GM12873 (cell line): ENCODE measurements at regions not wholly inside any gene's neighbourhood (a gene's known extent, or its start where the extent isn't known, plus 50 kb on each side); places are given as distances from the start of the nearest gene placed in this dataset.

Experiments used
- TF ChIP-seq, protein P1 (sequence below): IDR thresholded peaks from 2 replicates; pipeline ENCODE4 v1.5.1; 2012; ENCODE audit warnings: low read depth, mild to moderate bottlenecking, moderate library complexity, low read length, control low read depth; ENCODE audit not compliant: insufficient read depth; ENCODE audit errors: missing control alignments

GRCh38 chr9:31623511-31623910 lies 760.9 kb upstream of the ACO1 start:
- TF ChIP-seq, protein P1, sequence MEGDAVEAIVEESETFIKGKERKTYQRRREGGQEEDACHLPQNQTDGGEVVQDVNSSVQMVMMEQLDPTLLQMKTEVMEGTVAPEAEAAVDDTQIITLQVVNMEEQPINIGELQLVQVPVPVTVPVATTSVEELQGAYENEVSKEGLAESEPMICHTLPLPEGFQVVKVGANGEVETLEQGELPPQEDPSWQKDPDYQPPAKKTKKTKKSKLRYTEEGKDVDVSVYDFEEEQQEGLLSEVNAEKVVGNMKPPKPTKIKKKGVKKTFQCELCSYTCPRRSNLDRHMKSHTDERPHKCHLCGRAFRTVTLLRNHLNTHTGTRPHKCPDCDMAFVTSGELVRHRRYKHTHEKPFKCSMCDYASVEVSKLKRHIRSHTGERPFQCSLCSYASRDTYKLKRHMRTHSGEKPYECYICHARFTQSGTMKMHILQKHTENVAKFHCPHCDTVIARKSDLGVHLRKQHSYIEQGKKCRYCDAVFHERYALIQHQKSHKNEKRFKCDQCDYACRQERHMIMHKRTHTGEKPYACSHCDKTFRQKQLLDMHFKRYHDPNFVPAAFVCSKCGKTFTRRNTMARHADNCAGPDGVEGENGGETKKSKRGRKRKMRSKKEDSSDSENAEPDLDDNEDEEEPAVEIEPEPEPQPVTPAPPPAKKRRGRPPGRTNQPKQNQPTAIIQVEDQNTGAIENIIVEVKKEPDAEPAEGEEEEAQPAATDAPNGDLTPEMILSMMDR, result no peak

GRCh38 chr9:31629292-31629691 lies 755.2 kb upstream of the ACO1 start:
- TF ChIP-seq, protein P1, result no peak

GRCh38 chr9:31637265-31637664 lies 747.2 kb upstream of the ACO1 start:
- TF ChIP-seq, protein P1, result no peak

GRCh38 chr9:31637861-31638260 lies 746.6 kb upstream of the ACO1 start:
- TF ChIP-seq, protein P1, result no peak

GRCh38 chr9:31639451-31639850 lies 745.0 kb upstream of the ACO1 start:
- TF ChIP-seq, protein P1, result no peak

DNA sequence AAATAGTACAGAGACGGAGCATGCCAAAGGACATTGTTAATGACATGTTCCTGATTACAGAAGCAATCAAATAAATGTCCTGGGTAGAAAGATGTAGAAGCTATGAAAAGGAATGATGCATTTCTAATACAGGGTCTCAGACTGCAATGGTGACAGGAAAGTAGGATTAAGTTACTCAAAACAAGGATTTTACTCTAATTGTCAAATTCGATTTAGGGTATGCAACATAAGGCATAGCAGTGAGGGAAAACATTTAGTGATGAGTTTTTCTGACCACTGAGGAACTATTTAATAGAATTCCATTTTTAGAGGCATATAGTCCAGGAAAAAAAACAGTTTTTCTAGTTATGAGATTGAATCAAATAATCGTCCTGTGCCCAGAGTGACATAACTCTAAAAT lies 715.1 kb upstream of the ACO1 start:
- TF ChIP-seq, protein P1, result no peak

DNA sequence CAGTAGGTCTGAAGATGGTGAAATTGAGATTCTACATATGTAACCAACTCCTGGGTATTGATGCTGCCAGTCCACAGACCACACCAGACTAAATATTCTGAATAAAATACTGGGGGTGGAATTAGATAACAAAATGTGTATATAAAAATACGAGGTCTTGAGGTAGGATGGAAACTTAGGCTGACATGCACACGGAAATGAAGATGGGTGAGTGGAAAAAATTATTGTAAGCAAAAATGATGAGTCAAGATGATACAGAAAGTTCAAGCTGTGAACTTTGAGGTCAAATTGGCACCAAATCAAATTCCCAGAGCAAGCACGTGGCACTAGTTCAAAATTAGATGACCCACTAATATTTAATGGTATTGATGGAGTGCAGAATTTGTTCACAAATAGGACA lies 713.4 kb upstream of the ACO1 start:
- TF ChIP-seq, protein P1, result no peak

GRCh38 chr9:31674264-31674663 lies 710.2 kb upstream of the ACO1 start:
- TF ChIP-seq, protein P1, result no peak
